B cell (primary cell): ENCODE measurements at regions not wholly inside any gene's neighbourhood (a gene's known extent, or its start where the extent isn't known, plus 50 kb on each side); places are given as distances from the start of the nearest gene placed in this dataset.

Experiments
- EZH2 ChIP-seq: IDR thresholded peaks from 2 replicates; pipeline ENCODE4 v1.6.1; 2012; ENCODE audit warnings: borderline replicate concordance, low read depth, mild to moderate bottlenecking, moderate library complexity, low read length; ENCODE audit not compliant: insufficient read depth, poor library complexity, severe bottlenecking
- TF ChIP-seq, protein P1 (sequence below): fragments of 200-600 bp; IDR thresholded peaks from one replicate; pipeline ENCODE4 v1.8.0; 2022; ENCODE audit warnings: antibody characterized with exemption, mild to moderate bottlenecking

DNA sequence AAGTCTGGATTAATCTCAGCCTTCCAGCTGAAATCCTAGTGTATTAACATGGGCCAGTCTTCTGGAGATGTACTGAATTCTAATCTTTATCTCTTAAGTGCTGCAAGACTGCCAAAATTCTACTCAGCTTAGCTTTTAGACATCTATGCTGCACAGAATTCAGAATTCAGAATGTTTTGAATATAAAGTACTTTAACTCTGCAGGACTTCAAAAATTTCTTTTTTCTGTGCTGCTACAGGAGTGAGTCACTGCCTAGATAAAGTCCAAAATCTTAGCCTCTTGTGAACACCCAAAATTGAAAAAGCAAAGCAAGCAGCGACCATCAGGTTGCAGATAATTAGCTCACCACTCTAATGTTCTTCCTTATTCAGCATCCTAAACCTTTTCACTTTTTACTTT, 1092.6 kb upstream of the PCDH10 start:
- TF ChIP-seq, protein P1, sequence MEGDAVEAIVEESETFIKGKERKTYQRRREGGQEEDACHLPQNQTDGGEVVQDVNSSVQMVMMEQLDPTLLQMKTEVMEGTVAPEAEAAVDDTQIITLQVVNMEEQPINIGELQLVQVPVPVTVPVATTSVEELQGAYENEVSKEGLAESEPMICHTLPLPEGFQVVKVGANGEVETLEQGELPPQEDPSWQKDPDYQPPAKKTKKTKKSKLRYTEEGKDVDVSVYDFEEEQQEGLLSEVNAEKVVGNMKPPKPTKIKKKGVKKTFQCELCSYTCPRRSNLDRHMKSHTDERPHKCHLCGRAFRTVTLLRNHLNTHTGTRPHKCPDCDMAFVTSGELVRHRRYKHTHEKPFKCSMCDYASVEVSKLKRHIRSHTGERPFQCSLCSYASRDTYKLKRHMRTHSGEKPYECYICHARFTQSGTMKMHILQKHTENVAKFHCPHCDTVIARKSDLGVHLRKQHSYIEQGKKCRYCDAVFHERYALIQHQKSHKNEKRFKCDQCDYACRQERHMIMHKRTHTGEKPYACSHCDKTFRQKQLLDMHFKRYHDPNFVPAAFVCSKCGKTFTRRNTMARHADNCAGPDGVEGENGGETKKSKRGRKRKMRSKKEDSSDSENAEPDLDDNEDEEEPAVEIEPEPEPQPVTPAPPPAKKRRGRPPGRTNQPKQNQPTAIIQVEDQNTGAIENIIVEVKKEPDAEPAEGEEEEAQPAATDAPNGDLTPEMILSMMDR = no peak
- no peak for TF ChIP-seq EZH2
